GM10248 (cell line): ENCODE measurements at regions not wholly inside any gene's neighbourhood (a gene's known extent, or its start where the extent isn't known, plus 50 kb on each side); places are given as distances from the start of the nearest gene placed in this dataset.

Source experiments
- CTCF ChIA-PET: fragments of 300-600 bp; sonication (Branson Sonifier 250); formaldehyde crosslinking; extraction: SDS; loops from one replicate; lab custom pipeline; 2021; ENCODE audit warnings: antibody characterized with exemption; lab: Yijun Ruan, JAX
- POLR2A ChIA-PET: fragments of 350-650 bp; sonication (Branson Sonifier 250); formaldehyde crosslinking; extraction: SDS; loops from one replicate; lab custom pipeline; 2020; ENCODE audit warnings: antibody characterized with exemption; lab: Yijun Ruan, JAX
- DNase-seq: peaks from one replicate; pipeline ENCODE4 v3.0.0; 2012; ENCODE audit errors: extremely low spot score
- TF ChIP-seq, protein P1 (sequence below): IDR thresholded peaks from 2 replicates; pipeline ENCODE4 v1.5.1; 2012; ENCODE audit warnings: mild to moderate bottlenecking, low read depth; ENCODE audit errors: extremely low read depth, missing control alignments, control extremely low read depth

DNA sequence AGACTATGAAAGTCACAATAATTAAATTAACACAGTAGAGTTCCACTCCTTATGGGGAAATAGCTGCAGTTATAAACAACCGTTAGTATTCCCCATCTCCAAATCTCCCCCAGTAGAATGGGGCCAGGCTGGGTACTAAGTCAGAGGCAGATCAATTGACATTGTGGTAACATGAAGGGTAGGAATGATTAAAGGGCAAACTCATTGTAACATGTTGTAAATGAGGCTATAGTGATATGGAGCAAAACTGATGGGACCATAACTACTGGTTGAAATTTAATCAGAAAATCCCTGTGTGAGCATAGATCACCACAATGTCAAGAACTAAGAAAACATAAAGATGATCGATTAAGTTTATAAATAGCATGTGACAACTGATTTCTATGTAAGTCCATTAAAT lies 231.9 kb upstream of the NLGN4Y start:
- TF ChIP-seq, protein P1, sequence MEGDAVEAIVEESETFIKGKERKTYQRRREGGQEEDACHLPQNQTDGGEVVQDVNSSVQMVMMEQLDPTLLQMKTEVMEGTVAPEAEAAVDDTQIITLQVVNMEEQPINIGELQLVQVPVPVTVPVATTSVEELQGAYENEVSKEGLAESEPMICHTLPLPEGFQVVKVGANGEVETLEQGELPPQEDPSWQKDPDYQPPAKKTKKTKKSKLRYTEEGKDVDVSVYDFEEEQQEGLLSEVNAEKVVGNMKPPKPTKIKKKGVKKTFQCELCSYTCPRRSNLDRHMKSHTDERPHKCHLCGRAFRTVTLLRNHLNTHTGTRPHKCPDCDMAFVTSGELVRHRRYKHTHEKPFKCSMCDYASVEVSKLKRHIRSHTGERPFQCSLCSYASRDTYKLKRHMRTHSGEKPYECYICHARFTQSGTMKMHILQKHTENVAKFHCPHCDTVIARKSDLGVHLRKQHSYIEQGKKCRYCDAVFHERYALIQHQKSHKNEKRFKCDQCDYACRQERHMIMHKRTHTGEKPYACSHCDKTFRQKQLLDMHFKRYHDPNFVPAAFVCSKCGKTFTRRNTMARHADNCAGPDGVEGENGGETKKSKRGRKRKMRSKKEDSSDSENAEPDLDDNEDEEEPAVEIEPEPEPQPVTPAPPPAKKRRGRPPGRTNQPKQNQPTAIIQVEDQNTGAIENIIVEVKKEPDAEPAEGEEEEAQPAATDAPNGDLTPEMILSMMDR = no peak
- ChIA-PET CTCF (no interaction called here), POLR2A (no interaction called here)
- no peak for DNase-seq

DNA sequence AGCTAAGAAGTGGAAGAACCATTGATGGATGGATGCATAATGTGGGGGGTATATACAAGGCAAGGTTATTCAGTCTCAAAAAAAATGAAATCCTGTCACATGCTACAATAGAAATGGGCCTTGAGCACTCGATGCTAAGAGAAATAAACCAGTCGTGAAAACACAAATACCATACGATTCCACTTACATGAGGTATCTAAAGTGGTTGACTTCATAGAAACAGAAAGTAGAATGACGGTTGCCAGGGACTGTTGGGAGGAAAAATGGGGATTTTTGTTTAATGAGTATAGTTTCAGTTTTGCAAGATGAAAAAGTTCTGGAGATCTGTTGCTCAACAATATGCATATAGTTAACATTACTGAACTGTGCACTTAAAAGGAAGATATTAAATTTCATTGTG lies 223.6 kb upstream of the NLGN4Y start:
- CTCF ChIA-PET = no interaction called here
- POLR2A ChIA-PET = no interaction called here
- TF ChIP-seq, protein P1 = no peak
- no peak for DNase-seq

DNA sequence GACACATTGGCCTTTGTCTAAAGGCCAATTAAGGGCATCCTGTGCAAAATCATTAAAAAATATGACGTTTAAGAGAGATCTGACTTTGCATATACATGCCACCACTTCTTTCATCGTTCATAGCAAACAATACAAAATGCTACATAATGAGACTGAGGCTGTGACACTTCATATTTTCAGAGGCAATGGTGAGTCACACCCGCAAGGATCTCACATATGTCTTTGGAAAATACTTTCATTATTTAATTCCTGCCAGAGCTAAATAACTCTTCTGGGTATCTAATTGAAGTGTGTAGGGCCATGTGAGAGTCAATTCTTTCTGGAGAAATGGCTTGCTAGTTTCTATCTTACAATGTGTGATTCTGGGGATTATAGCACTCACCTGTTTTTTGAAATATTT lies 222.8 kb upstream of the NLGN4Y start:
- ChIA-PET CTCF (no interaction called here), POLR2A (no interaction called here)
- TF ChIP-seq, protein P1 = no peak
- no peak for DNase-seq

DNA sequence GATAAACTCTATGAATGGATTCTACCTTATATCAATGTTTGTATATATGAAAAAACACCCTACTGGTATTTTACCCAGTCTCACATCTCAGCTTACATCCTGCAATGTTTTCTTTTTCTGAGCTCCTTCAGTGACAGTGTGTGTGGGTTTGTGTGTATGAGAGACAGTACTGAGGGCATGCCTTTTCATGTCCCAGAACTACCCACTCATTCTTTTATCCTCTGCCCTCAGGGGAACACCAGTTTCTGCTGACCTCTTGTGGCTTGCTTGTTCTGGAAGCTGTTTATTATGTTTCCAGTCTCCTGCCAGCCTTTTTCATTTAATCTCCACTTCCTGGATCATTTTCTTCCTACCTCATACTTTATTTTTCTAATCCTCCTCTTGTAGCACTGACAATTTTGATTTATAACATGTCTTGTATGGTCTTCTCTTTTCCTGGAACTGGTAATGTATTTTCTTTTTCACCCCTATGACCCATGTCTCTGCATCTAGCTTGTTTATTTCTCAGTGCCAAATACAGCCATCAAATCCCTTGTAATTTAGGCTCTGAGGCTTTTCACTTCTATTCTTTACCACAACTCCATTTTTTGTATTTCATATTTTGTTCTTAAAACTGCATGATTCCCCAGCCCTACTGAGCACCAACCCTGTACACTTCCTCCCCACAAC lies 195.5 kb upstream of the NLGN4Y start:
- TF ChIP-seq, protein P1 = peak; percentile 14
- CTCF ChIA-PET = interaction anchor here (1.2 to 1.3 kb wide), 2 partner anchors 12 to 19 kb away, joined by 4 read pairs; no protein-coding TSS in a partner anchor
- POLR2A ChIA-PET = no interaction called here

DNA sequence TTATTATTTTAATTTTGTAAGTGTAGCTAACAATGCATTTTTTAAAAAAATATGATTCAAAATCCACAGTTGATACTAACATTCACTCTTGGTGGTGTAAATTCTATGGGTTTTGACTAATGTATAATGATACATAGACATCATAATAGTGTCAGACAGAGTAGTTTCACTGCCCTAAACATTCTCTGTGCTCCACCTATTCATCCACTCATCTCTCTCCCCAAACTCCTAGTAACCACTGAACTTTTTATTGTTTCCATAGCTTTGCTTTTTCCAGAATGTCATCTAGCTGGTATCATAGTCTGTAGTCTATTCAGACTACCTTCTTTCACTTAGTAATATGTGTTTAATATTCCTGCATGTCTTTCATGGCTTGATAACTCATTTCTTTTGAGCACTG lies 194.0 kb upstream of the NLGN4Y start:
- ChIA-PET CTCF (interaction anchor here (1.6 kb wide), 1 partner anchor 10 kb away, joined by 4 read pairs; no protein-coding TSS in a partner anchor), POLR2A (no interaction called here)
- TF ChIP-seq, protein P1 = no peak
- DNase-seq = no peak

More for the DNA sequence above, 195.5 kb upstream of the NLGN4Y start:
- peak; percentile 1 for DNase-seq

DNA sequence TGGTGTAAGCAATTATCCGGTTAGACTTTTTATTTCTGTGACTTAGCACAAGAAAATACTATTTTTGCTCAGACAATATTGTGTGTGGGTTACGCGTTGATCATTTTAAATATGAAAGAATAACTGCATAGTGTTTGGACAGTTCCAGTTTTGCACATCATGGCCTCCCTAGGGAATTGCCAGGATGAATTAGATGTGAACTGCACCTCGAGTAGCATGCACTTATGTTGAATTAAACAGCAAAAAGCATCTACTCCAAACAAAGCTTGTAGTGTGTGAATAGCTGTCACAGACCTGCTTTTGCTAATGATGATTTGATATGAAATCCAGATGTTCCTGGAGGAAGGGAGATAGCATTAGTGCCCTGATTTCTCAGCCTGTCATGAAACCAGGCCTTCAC lies 184.8 kb upstream of the NLGN4Y start:
- ChIA-PET POLR2A (no interaction called here), CTCF (interaction anchor here (1.4 kb wide), 1 partner anchor 9 kb away, joined by 4 read pairs; no protein-coding TSS in a partner anchor)
- DNase-seq = no peak
- TF ChIP-seq, protein P1 = no peak
